ENCODE measurements at regions not wholly inside any gene's neighbourhood (a gene's known extent, or its start where the extent isn't known, plus 50 kb on each side); places are given as distances from the start of the nearest gene placed in this dataset.

DNA sequence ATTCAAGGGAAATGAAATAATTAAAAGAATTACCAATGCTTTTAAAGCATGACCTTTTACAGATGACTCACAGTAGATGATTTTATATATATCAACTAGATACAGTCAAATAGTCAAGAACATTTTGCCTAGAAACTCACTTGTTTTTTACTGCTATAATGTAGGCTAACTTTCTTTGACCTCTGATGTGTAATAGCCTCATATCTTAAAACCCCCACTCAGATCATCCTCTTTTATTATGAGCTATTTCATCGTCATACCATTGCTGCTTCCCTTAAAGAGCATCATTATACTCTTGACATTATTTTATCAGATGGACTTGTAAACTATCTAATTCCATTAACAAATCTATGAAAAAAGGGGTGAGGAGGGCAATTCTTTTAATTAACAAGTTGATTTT, 355.9 kb upstream of the AGA start:
- BruUV-seq (replicated peaks), result no TSS peak
- CTCF ChIA-PET, result interaction anchor here (1.2 kb wide), 1 partner anchor 8 kb away, joined by 3 read pairs; no protein-coding TSS in a partner anchor
- H3K4ac ChIP-seq (ENCODE audit: low read depth, low read length), result no peak overlapping the region
- H3K27me3 ChIP-seq (ENCODE audit: control insufficient read depth, insufficient read depth, low read length), result no peaks in the 10 kb centered on the region
- no peak overlapping the region for H2BK5ac ChIP-seq (ENCODE audit: low read depth, low read length, poor library complexity, severe bottlenecking)
- no CpG with 5 or more reads among the region's 1 CpG for WGBS, 2 experiments (ENCODE audit: extremely low coverage in 2 of 2, insufficient read length in 1 of 2)
- H2BK20ac ChIP-seq (ENCODE audit: low read depth, low read length), result no peak overlapping the region
- no peak overlapping the region for H2AK5ac ChIP-seq (ENCODE audit: low read depth, low read length)
- no peak overlapping the region for H2BK15ac ChIP-seq (ENCODE audit: low read depth, low read length)
- no peak overlapping the region for H3K4me3 ChIP-seq (ENCODE audit: insufficient read depth, low read depth, low read length)
- no peak overlapping the region for H3K27ac ChIP-seq (ENCODE audit: insufficient read depth, low read length)
- no peak for DNase-seq
- no peaks in the 10 kb centered on the region for H4K20me1 ChIP-seq (ENCODE audit: insufficient read depth, low read length)
- no peak overlapping the region for H2BK120ac ChIP-seq (ENCODE audit: low read depth, low read length)
- H2AK9ac ChIP-seq (replicated peaks; ENCODE audit: low read depth, low read length, poor library complexity), result no peak overlapping the region
- no peak overlapping the region for H3K4me2 ChIP-seq (ENCODE audit: low read depth, low read length)
- no peak overlapping the region for H4K91ac ChIP-seq (ENCODE audit: insufficient read depth, low read depth, low read length)
- H3K9me3 ChIP-seq (ENCODE audit: control insufficient read depth, insufficient read depth, low read length), result no peaks in the 10 kb centered on the region
- H3K23ac ChIP-seq (ENCODE audit: low read depth, low read length), result no peak overlapping the region
- H3K36me3 ChIP-seq (ENCODE audit: control insufficient read depth, insufficient read depth, low read length), result no peaks in the 10 kb centered on the region
- in situ Hi-C loops (cut with MboI; ENCODE audit: low sequenced_read_pairs) (no loop called here), dilution Hi-C loops (cut with HindIII; ENCODE audit: low sequenced_read_pairs, unreplicated experiment) (no loop called here), intact Hi-C loops (cut with micrococcal nuclease) (no loop called here)
- H4K5ac ChIP-seq (ENCODE audit: low read depth, low read length), result no peak overlapping the region
- no peak overlapping the region for H3K14ac ChIP-seq (replicated peaks; ENCODE audit: low read depth, low read length)
- H3K9ac ChIP-seq (ENCODE audit: low read depth, low read length), result no peak overlapping the region
- no peak for ATAC-seq (ENCODE audit: low read depth)
- H4K8ac ChIP-seq (ENCODE audit: low read depth in 2 of 2, low read length in 2 of 2), result no peak overlapping the region
- H3K18ac ChIP-seq (ENCODE audit: low read depth, low read length), result no peak overlapping the region
- POLR2A ChIA-PET (ENCODE audit: unreplicated experiment), result no interaction called here
- H2AFZ ChIP-seq (replicated peaks; ENCODE audit: low read length, poor library complexity), result no peak overlapping the region
- H3K4me1 ChIP-seq (ENCODE audit: control insufficient read depth, insufficient read depth, low read length), result no peaks in the 10 kb centered on the region
- H3K56ac ChIP-seq (ENCODE audit: extremely low read depth, insufficient read depth, low read length), result no peak overlapping the region
- H3K9me1 ChIP-seq (ENCODE audit: insufficient read depth, low read length), result no peaks in the 10 kb centered on the region
- no peak for TF ChIP-seq NFE2L2 (IDR thresholded peaks at IDR 0.05; ENCODE audit: low read depth, low read length)
- TF ChIP-seq MAFK (IDR thresholded peaks at IDR 0.05; ENCODE audit: low read depth, low read length), result no peak
- no peak for TF ChIP-seq RCOR1 (IDR thresholded peaks at IDR 0.05; ENCODE audit: insufficient replicate concordance, low read length)
- TF ChIP-seq CEBPB (IDR thresholded peaks at IDR 0.05; ENCODE audit: low read depth, low read length), result no peak
- no peak for TF ChIP-seq POLR2A (IDR thresholded peaks at IDR 0.05; ENCODE audit: low read depth, low read length)
- TF ChIP-seq CTCF (conservative IDR thresholded peaks at IDR 0.05; ENCODE audit: low read depth, low read length), result no peak
- TF ChIP-seq, protein P1, sequence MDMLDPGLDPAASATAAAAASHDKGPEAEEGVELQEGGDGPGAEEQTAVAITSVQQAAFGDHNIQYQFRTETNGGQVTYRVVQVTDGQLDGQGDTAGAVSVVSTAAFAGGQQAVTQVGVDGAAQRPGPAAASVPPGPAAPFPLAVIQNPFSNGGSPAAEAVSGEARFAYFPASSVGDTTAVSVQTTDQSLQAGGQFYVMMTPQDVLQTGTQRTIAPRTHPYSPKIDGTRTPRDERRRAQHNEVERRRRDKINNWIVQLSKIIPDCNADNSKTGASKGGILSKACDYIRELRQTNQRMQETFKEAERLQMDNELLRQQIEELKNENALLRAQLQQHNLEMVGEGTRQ (IDR thresholded peaks at IDR 0.05; ENCODE audit: low read depth, low read length), result no peak
- no peak for TF ChIP-seq CHD1 (IDR thresholded peaks at IDR 0.05; ENCODE audit: low read depth, low read length)
- TF ChIP-seq SMC3 (IDR thresholded peaks at IDR 0.05; ENCODE audit: low read depth, low read length), result no peak
- no peak for TF ChIP-seq MAZ (IDR thresholded peaks at IDR 0.05; ENCODE audit: borderline replicate concordance, low read depth, low read length)
- no peak for TF ChIP-seq BHLHE40 (IDR thresholded peaks at IDR 0.05; ENCODE audit: low read depth, low read length)
- no peak for TF ChIP-seq FOS (IDR thresholded peaks at IDR 0.05; ENCODE audit: low read depth, low read length)
- H3K79me1 ChIP-seq (ENCODE audit: low read depth in 1 of 2, low read length in 2 of 2), result no peaks in the 10 kb centered on the region

All from IMR-90 (cell line).